H1 (cell line): ENCODE measurements at regions not wholly inside any gene's neighbourhood (a gene's known extent, or its start where the extent isn't known, plus 50 kb on each side); places are given as distances from the start of the nearest gene placed in this dataset.

ENCODE experiments used
- CTCF ChIA-PET: fragments of 300-600 bp; sonication (Branson Sonifier 250); formaldehyde crosslinking; loops from one replicate; lab custom pipeline; 2021; ENCODE audit not compliant: partially characterized antibody; lab: Charles Lee
- POLR2A ChIA-PET: fragments of 300-600 bp; sonication (Branson Sonifier 250); formaldehyde crosslinking; loops from one replicate; lab custom pipeline; 2021; ENCODE audit warnings: inconsistent platforms; ENCODE audit not compliant: partially characterized antibody; lab: Charles Lee
- DNase-seq, 2 experiments: peaks; one replicate each; pipeline versions ENCODE4 v3.0.0 to v3.0.0-alpha.2; 2010 to 2022; ENCODE audit warnings: low spot score in 2 of 2, low read depth in 1 of 2, mixed read lengths in 1 of 2
- FAIRE-seq: peaks from 2 replicates; lab custom pipeline; 2011; peaks lifted over from hg19 to GRCh38; lab: Jason Lieb, UNC
- H2AFZ ChIP-seq: 2 replicates; pipeline ENCODE4 v1.8.1; 2012; ENCODE audit warnings: low read length, inconsistent platforms
- H2AK5ac ChIP-seq: 2 replicates; pipeline ENCODE4 v1.6.1; 2013; ENCODE audit warnings: low read depth, low read length
- H2BK120ac ChIP-seq: replicated peaks from 2 replicates; pipeline ENCODE3; 2013; ENCODE audit warnings: low read depth, low read length, inconsistent platforms
- H2BK12ac ChIP-seq: 2 replicates; pipeline ENCODE4 v1.6.1; 2013; ENCODE audit warnings: low read depth, low read length
- H2BK15ac ChIP-seq: 2 replicates; pipeline ENCODE4 v1.6.1; 2013; ENCODE audit warnings: low read length
- H2BK20ac ChIP-seq: 2 replicates; pipeline ENCODE4 v1.6.1; 2013; ENCODE audit warnings: low read length
- H2BK5ac ChIP-seq: 2 replicates; pipeline ENCODE4 v1.6.1; 2013; ENCODE audit warnings: low read depth, low read length
- H3K14ac ChIP-seq: 2 replicates; pipeline ENCODE4 v1.6.1; 2013; ENCODE audit warnings: inconsistent platforms; ENCODE audit not compliant: insufficient read length
- H3K18ac ChIP-seq: 2 replicates; pipeline ENCODE4 v1.6.1; 2013; ENCODE audit warnings: low read length; ENCODE audit errors: extremely low read depth
- H3K23ac ChIP-seq: 2 replicates; pipeline ENCODE4 v1.6.1; 2013; ENCODE audit warnings: inconsistent platforms; ENCODE audit not compliant: insufficient read length
- H3K23me2 ChIP-seq: 2 replicates; pipeline ENCODE4 v1.6.1; 2013; ENCODE audit warnings: low read depth, low read length
- H3K27ac ChIP-seq: 2 replicates; pipeline ENCODE4 v1.6.1; 2011; ENCODE audit warnings: low read depth, low read length, inconsistent platforms
- H3K27me3 ChIP-seq, 4 experiments: replicated peaks in 1 of 4; 1 replicate in 1 of 4; 2 replicates in 3 of 4; pipeline versions ENCODE4 v1.6.1 to v1.8.1; 2011 to 2013; ENCODE audit warnings: low read length in 3 of 4, mild to moderate bottlenecking in 3 of 4, inconsistent platforms in 2 of 4, mixed read lengths in 2 of 4, moderate library complexity in 1 of 4; ENCODE audit not compliant: control insufficient read depth in 3 of 4, insufficient read depth in 3 of 4; ENCODE audit errors: extremely low read depth in 1 of 4
- H3K36me3 ChIP-seq, 4 experiments: 2 replicates each; pipeline versions ENCODE4 v1.6.1 to v1.8.1; 2011 to 2013; ENCODE audit warnings: mild to moderate bottlenecking in 4 of 4, low read length in 3 of 4, moderate library complexity in 2 of 4, control low read depth in 1 of 4, inconsistent platforms in 1 of 4; ENCODE audit not compliant: insufficient read depth in 4 of 4, control insufficient read depth in 2 of 4
- H3K4ac ChIP-seq: replicated peaks from 2 replicates; pipeline ENCODE3; 2013; ENCODE audit warnings: low read length, low read depth, mixed read lengths, inconsistent platforms; ENCODE audit not compliant: insufficient read length
- H3K4me1 ChIP-seq, 4 experiments: replicated peaks in 1 of 4; 1 replicate in 1 of 4; 2 replicates in 3 of 4; pipeline versions ENCODE4 v1.6.1 to v1.8.1; 2011 to 2013; ENCODE audit warnings: low read length in 3 of 4, inconsistent platforms in 2 of 4, mixed read lengths in 1 of 4; ENCODE audit not compliant: insufficient read depth in 4 of 4, control insufficient read depth in 3 of 4
- H3K4me2 ChIP-seq, 2 experiments: 2 replicates each; pipeline versions ENCODE4 v1.6.1 to v1.8.1; 2011 to 2013; ENCODE audit warnings: low read depth in 2 of 2, low read length in 2 of 2, control low read depth in 1 of 2, inconsistent platforms in 1 of 2, mild to moderate bottlenecking in 1 of 2; ENCODE audit not compliant: insufficient read depth in 1 of 2
- H3K4me3 ChIP-seq, 4 experiments: fragments of 200-600, 300-600 bp in 1 of 4; sonication (generic), shearing (Covaris generic), sonication (Bioruptor Twin) in 1 of 4; 2 replicates each; pipeline versions ENCODE4 v1.5.1 to v1.8.1; 2011 to 2016; ENCODE audit warnings: low read length in 4 of 4, low read depth in 3 of 4, control low read depth in 2 of 4, inconsistent platforms in 2 of 4, mild to moderate bottlenecking in 2 of 4, mixed read lengths in 1 of 4, moderate library complexity in 1 of 4; ENCODE audit not compliant: insufficient read depth in 2 of 4; ENCODE audit errors: extremely low read depth in 1 of 4
- H3K56ac ChIP-seq: replicated peaks from 2 replicates; pipeline ENCODE3; 2013; ENCODE audit warnings: low read depth, mild to moderate bottlenecking, mixed read lengths, low read length, inconsistent platforms; ENCODE audit not compliant: insufficient read length
- H3K79me1 ChIP-seq: 2 replicates; pipeline ENCODE4 v1.6.1; 2013; ENCODE audit warnings: low read depth, low read length, control low read depth
- H3K79me2 ChIP-seq, 2 experiments: 2 replicates each; pipeline versions ENCODE4 v1.6.1 to v1.8.1; 2012 to 2013; ENCODE audit warnings: low read length in 2 of 2, mild to moderate bottlenecking in 2 of 2, inconsistent platforms in 1 of 2; ENCODE audit not compliant: insufficient read depth in 2 of 2, control insufficient read depth in 1 of 2
- H3K9ac ChIP-seq, 4 experiments: replicated peaks in 1 of 4; 1 replicate in 1 of 4; 2 replicates in 3 of 4; pipeline versions ENCODE4 v1.6.1 to v1.8.1; 2011 to 2013; ENCODE audit warnings: low read depth in 3 of 4, low read length in 3 of 4, control low read depth in 2 of 4, mild to moderate bottlenecking in 2 of 4, moderate library complexity in 2 of 4, inconsistent platforms in 1 of 4; ENCODE audit errors: extremely low read depth in 1 of 4
- H3K9me3 ChIP-seq, 2 experiments: 2 replicates each; pipeline versions ENCODE4 v1.6.1 to v1.8.1; 2012 to 2013; ENCODE audit warnings: mild to moderate bottlenecking in 2 of 2, moderate library complexity in 2 of 2, control low read depth in 1 of 2, inconsistent platforms in 1 of 2, low read depth in 1 of 2, low read length in 1 of 2, mixed read lengths in 1 of 2; ENCODE audit not compliant: insufficient read depth in 2 of 2
- H4K20me1 ChIP-seq, 2 experiments: replicated peaks in 1 of 2; 2 replicates each; pipeline versions ENCODE3 to v1.8.1; 2011 to 2013; ENCODE audit warnings: inconsistent platforms in 2 of 2, low read length in 2 of 2, mild to moderate bottlenecking in 1 of 2; ENCODE audit not compliant: insufficient read depth in 2 of 2, control insufficient read depth in 1 of 2
- H4K5ac ChIP-seq: 2 replicates; pipeline ENCODE4 v1.6.1; 2013; ENCODE audit warnings: low read length, low read depth, mixed read lengths, inconsistent platforms; ENCODE audit not compliant: insufficient read length
- H4K8ac ChIP-seq: 2 replicates; pipeline ENCODE4 v1.8.0; 2013; ENCODE audit warnings: mild to moderate bottlenecking, moderate library complexity, low read length, inconsistent platforms; ENCODE audit not compliant: insufficient read depth; ENCODE audit errors: extremely low read depth
- H4K91ac ChIP-seq: replicated peaks from 2 replicates; pipeline ENCODE3; 2013; ENCODE audit warnings: low read length, mixed read lengths, inconsistent platforms; ENCODE audit not compliant: insufficient read length
- ASH2L ChIP-seq: fragments of 200-600, 300-600 bp; sonication (generic); IDR thresholded peaks from one replicate; pipeline ENCODE4 v1.7.1; 2017; ENCODE audit warnings: low read length
- CEBPB ChIP-seq: IDR thresholded peaks from 2 replicates; pipeline ENCODE4 v1.6.1; 2012; ENCODE audit warnings: low read depth, low read length
- CHD1 ChIP-seq: IDR thresholded peaks from 2 replicates; pipeline ENCODE4 v1.6.1; 2012; ENCODE audit warnings: low read depth, low read length, improper control_type of control experiment
- CREB1 ChIP-seq: IDR thresholded peaks from 2 replicates; pipeline ENCODE4 v1.6.1; 2012; ENCODE audit warnings: inconsistent platforms
- CTBP2 ChIP-seq: IDR thresholded peaks from 2 replicates; pipeline ENCODE4 v1.7.0; 2011; ENCODE audit warnings: borderline replicate concordance, mild to moderate bottlenecking, moderate library complexity, mixed read lengths, low read length; ENCODE audit not compliant: insufficient read depth, insufficient read length
- EGR1 ChIP-seq: IDR thresholded peaks from 2 replicates; pipeline ENCODE4 v1.6.1; 2011; ENCODE audit warnings: low read depth, low read length, borderline replicate concordance
- EZH2 ChIP-seq: fragments of 200-600 bp; sonication (generic); IDR thresholded peaks from 2 replicates; pipeline ENCODE4 v1.7.1; 2012; ENCODE audit warnings: low read depth, mild to moderate bottlenecking, moderate library complexity, low read length, inconsistent platforms; ENCODE audit not compliant: severe bottlenecking
- KDM5A ChIP-seq: fragments of 200-600 bp; IDR thresholded peaks from 2 replicates; pipeline ENCODE4 v1.7.1; 2012; ENCODE audit warnings: mild to moderate bottlenecking, low read length, inconsistent platforms, mixed read lengths
- MAFK ChIP-seq: IDR thresholded peaks from 2 replicates; pipeline ENCODE4 v1.6.1; 2012; ENCODE audit warnings: low read depth, mild to moderate bottlenecking, improper control_type of control experiment, low read length
- SAP30 ChIP-seq: fragments of 300-600 bp; sonication (generic); IDR thresholded peaks from 2 replicates; pipeline ENCODE4 v1.7.1; 2012; ENCODE audit warnings: low read length, moderate library complexity, mild to moderate bottlenecking, inconsistent platforms; ENCODE audit not compliant: insufficient read depth, insufficient replicate concordance
- SIRT6 ChIP-seq: IDR thresholded peaks from one replicate; pipeline ENCODE4 v1.7.1; 2012; ENCODE audit warnings: low read length, inconsistent platforms
- SRF ChIP-seq: IDR thresholded peaks from 2 replicates; pipeline ENCODE4 v1.6.1; 2011; ENCODE audit warnings: mild to moderate bottlenecking, low read depth, low read length, moderate library complexity
- TF ChIP-seq, protein P1 (sequence below): IDR thresholded peaks from 2 replicates; pipeline ENCODE4 v1.6.1; 2012; ENCODE audit warnings: low read length, inconsistent platforms
- TF ChIP-seq, protein P2 (sequence below): IDR thresholded peaks from 2 replicates; pipeline ENCODE4 v1.6.1; 2011; ENCODE audit warnings: low read length, improper control_type of control experiment

DNA sequence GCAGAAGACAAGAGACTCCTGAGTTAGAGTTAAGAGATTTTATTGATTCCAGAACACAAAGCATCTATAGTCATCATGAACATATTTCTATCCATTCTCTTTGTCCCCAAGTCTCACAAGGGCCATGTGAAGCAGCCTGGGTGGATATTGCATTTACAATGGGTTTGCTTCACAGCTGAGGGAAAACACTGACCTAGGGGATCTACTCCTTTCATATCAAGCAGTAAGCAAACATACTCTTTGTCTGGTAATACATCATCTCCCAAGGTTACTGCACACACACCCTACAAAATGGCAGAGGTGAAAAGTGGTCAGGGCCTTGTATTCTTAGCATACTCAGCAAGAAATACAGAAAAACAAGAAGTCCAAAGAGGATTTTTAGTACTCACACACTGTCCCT is 267.7 kb upstream of the BCHE start:
- H2BK120ac ChIP-seq = no peak overlapping the region
- no peak overlapping the region for H2BK12ac ChIP-seq
- DNase-seq = no peak
- no peak overlapping the region for H3K23ac ChIP-seq
- no peak overlapping the region for H4K8ac ChIP-seq
- no peaks in the 10 kb centered on the region for H3K4me1 ChIP-seq
- no peak overlapping the region for H2BK5ac ChIP-seq
- H2BK20ac ChIP-seq = no peak overlapping the region
- H3K79me1 ChIP-seq = no peaks in the 10 kb centered on the region
- no peaks in the 10 kb centered on the region for H3K36me3 ChIP-seq
- H2AFZ ChIP-seq = no peak overlapping the region
- H3K9me3 ChIP-seq = no peaks in the 10 kb centered on the region
- H3K27ac ChIP-seq = no peak overlapping the region
- H4K20me1 ChIP-seq = no peaks in the 10 kb centered on the region
- no peak overlapping the region for H4K5ac ChIP-seq
- H2BK15ac ChIP-seq = no peak overlapping the region
- no peak overlapping the region for H3K56ac ChIP-seq
- no peaks in the 10 kb centered on the region for H3K79me2 ChIP-seq
- H3K9ac ChIP-seq = no peak overlapping the region
- no peak for FAIRE-seq
- no peak overlapping the region for H3K4me3 ChIP-seq
- H3K4me2 ChIP-seq = no peak overlapping the region
- no peak overlapping the region for H3K4ac ChIP-seq
- no peaks in the 10 kb centered on the region for H3K27me3 ChIP-seq
- H3K23me2 ChIP-seq = no peaks in the 10 kb centered on the region
- POLR2A ChIA-PET = no interaction called here
- no peak overlapping the region for H4K91ac ChIP-seq
- no peak overlapping the region for H3K14ac ChIP-seq
- CTCF ChIA-PET = no interaction called here
- H2AK5ac ChIP-seq = no peak overlapping the region
- H3K18ac ChIP-seq = no peak overlapping the region
- TF ChIP-seq SAP30 (no peak), KDM5A (no peak), CEBPB (no peak), CREB1 (no peak), MAFK (no peak), EZH2 (no peak), SRF (no peak), SIRT6 (no peak), CHD1 (no peak), ASH2L (no peak), CTBP2 (no peak), EGR1 (no peak)
- TF ChIP-seq, protein P1, sequence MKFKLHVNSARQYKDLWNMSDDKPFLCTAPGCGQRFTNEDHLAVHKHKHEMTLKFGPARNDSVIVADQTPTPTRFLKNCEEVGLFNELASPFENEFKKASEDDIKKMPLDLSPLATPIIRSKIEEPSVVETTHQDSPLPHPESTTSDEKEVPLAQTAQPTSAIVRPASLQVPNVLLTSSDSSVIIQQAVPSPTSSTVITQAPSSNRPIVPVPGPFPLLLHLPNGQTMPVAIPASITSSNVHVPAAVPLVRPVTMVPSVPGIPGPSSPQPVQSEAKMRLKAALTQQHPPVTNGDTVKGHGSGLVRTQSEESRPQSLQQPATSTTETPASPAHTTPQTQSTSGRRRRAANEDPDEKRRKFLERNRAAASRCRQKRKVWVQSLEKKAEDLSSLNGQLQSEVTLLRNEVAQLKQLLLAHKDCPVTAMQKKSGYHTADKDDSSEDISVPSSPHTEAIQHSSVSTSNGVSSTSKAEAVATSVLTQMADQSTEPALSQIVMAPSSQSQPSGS = no peak
- TF ChIP-seq, protein P2, sequence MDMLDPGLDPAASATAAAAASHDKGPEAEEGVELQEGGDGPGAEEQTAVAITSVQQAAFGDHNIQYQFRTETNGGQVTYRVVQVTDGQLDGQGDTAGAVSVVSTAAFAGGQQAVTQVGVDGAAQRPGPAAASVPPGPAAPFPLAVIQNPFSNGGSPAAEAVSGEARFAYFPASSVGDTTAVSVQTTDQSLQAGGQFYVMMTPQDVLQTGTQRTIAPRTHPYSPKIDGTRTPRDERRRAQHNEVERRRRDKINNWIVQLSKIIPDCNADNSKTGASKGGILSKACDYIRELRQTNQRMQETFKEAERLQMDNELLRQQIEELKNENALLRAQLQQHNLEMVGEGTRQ = no peak
